Lung (tissue), 11 donors: ENCODE measurements at regions not wholly inside any gene's neighbourhood (a gene's known extent, or its start where the extent isn't known, plus 50 kb on each side); places are given as distances from the start of the nearest gene placed in this dataset.

ENCODE experiments used
- ATAC-seq: fragments of 200-7000 bp; cut with Tn5 transposase; one replicate; pipeline ENCODE4 v1.9.1; 2020; ENCODE audit warnings: moderate number of reproducible peaks; ENCODE audit not compliant: insufficient read depth, low FRiP score
- DNase-seq, 3 donors: peaks; one replicate each; pipeline ENCODE4 v3.0.0-alpha.2; 2013 to 2017
- H3K27ac ChIP-seq, 2 donors: one replicate each; pipeline ENCODE4 v1.5.1; 2013; ENCODE audit warnings: mild to moderate bottlenecking in 2 of 2, moderate library complexity in 2 of 2, control low read depth in 1 of 2, inconsistent platforms in 1 of 2, low read depth in 1 of 2, low read length in 1 of 2
- H3K27me3 ChIP-seq, 3 donors: one replicate each; pipeline ENCODE4 v1.5.1; 2013; ENCODE audit warnings: low read length in 2 of 3; ENCODE audit not compliant: control insufficient read depth in 3 of 3, insufficient read depth in 3 of 3
- H3K36me3 ChIP-seq, 4 donors: one replicate each; pipeline ENCODE4 v1.5.1; 2013; ENCODE audit warnings: low read length in 4 of 4, mild to moderate bottlenecking in 1 of 4, moderate library complexity in 1 of 4; ENCODE audit not compliant: control insufficient read depth in 4 of 4, insufficient read depth in 4 of 4
- H3K4me1 ChIP-seq, 5 donors: one replicate each; pipeline ENCODE4 v1.5.1; 2013; ENCODE audit warnings: low read length in 5 of 5, mild to moderate bottlenecking in 2 of 5, moderate library complexity in 1 of 5; ENCODE audit not compliant: control insufficient read depth in 5 of 5, insufficient read depth in 5 of 5
- H3K4me3 ChIP-seq: one replicate; pipeline ENCODE4 v1.5.1; 2013; ENCODE audit warnings: mild to moderate bottlenecking, control low read depth, moderate library complexity
- H3K9ac ChIP-seq, 2 donors: one replicate each; pipeline ENCODE4 v1.5.1; 2013; ENCODE audit warnings: low read length in 2 of 2, control low read depth in 1 of 2; ENCODE audit not compliant: insufficient read depth in 1 of 2
- H3K9me3 ChIP-seq, 4 donors: one replicate each; pipeline ENCODE4 v1.5.1; 2013; ENCODE audit warnings: low read length in 3 of 4, mild to moderate bottlenecking in 1 of 4, moderate library complexity in 1 of 4; ENCODE audit not compliant: control insufficient read depth in 4 of 4, insufficient read depth in 3 of 4
- WGBS, 2 donors: extraction: QIAGEN DNeasy Blood & Tissue Kit; methylation state at CpG; one replicate each; pipeline ENCODE4 v1.1.7; 2013; 5-methylcytosine and 5-hydroxymethylcytosine counted together
- TF ChIP-seq, protein P1 (sequence below): IDR thresholded peaks from 2 replicates; pipeline ENCODE4 v1.5.1; 2012; ENCODE audit warnings: mild to moderate bottlenecking; ENCODE audit errors: control extremely low read depth, extremely low read depth
- donor health status: control.
- donor health status: control.
- donor health status: Bipolar disorder and iron deficiency.
- donor health status: healthy.
- donor health status: DM: yes; HTN: yes; CAD: no.

DNA sequence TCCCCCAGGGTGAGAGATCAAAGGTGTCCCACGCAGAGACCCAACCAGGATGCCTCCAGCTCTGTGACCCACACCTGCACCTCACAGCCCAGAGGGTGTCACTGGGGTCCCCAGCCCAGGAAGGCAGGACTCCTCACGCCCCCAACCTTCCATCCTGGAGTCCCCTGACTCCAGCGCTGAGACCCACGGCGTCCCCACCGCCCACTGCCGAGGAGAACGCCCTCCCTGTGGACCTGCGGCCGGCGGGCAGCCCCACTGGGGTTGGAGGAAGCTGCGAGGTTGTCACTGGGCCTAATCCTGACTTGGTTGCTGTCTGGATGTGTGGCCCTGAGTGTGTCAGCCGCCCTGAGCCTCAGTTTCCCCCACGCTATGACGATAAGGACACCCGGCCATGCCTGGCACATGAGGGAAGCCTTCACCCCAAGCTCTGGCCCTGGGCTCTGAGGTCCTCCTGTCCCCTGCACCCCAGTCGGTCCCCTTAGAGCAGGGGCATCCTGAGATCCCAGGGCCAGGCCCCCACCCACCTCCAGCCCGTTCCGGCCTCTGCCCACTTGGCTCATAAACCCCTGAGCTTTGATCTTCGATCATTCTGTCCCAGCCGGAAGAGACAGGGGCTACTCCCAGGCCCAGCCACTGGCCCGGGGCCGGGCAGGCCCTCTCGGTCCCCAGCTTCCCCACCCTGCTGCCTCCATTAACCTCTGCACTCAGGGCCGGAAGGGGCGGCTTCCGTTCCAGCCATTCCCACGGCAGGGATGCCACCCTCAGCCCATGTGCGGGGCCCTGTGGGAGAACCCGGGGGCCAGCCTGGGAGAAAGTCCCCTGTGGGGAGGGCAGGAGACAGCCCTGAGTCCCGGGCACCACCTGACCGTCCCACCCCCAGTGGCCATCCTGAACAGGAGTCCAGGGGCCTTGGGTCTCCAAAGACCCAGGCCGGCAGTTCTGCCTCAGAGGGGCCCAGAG, 113.2 kb downstream of the MICALL2 start:
- no peaks in the 10 kb centered on the region for H3K9me3 ChIP-seq
- no peaks in the 10 kb centered on the region for H3K4me1 ChIP-seq
- no peak overlapping the region for H3K4me3 ChIP-seq
- TF ChIP-seq, protein P1, sequence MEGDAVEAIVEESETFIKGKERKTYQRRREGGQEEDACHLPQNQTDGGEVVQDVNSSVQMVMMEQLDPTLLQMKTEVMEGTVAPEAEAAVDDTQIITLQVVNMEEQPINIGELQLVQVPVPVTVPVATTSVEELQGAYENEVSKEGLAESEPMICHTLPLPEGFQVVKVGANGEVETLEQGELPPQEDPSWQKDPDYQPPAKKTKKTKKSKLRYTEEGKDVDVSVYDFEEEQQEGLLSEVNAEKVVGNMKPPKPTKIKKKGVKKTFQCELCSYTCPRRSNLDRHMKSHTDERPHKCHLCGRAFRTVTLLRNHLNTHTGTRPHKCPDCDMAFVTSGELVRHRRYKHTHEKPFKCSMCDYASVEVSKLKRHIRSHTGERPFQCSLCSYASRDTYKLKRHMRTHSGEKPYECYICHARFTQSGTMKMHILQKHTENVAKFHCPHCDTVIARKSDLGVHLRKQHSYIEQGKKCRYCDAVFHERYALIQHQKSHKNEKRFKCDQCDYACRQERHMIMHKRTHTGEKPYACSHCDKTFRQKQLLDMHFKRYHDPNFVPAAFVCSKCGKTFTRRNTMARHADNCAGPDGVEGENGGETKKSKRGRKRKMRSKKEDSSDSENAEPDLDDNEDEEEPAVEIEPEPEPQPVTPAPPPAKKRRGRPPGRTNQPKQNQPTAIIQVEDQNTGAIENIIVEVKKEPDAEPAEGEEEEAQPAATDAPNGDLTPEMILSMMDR = no peak
- H3K36me3 ChIP-seq = no peaks in the 10 kb centered on the region
- WGBS, 2 donors = 75 to 80% methylated on average over 32 to 33 of the region's 33 CpGs
- no peak overlapping the region for H3K27ac ChIP-seq
- H3K27me3 ChIP-seq = peaks cover 0 to 9% (median 0%) of the 10 kb centered on the region in 3 donors
- ATAC-seq (no peak), DNase-seq (no peak)
- H3K9ac ChIP-seq = no peak overlapping the region

DNA sequence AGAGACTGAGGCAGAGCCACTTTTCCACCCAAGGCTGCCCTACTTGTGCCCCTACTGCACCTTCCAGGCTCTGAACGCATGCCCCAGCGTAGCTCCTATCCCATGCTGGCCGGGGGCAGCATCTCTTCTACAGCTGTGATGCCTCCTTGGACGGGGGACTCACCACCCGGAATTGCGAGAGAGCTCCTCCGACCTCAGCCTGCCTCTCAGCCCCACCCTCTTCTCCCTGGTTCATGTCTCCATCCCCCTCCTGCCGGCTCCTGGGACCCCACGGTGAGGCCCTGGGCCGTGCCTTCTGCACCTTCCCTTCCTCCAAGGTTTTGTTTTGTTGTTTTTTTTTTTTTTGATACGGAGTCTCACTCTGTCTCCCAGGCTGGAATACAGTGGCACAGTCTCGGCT, 112.4 kb downstream of the MICALL2 start:
- Histone ChIP-seq H3K9me3 (no peaks in the 10 kb centered on the region), H3K27ac (no peak overlapping the region), H3K4me1 (no peaks in the 10 kb centered on the region), H3K9ac (no peak overlapping the region), H3K36me3 (no peaks in the 10 kb centered on the region), H3K4me3 (no peak overlapping the region), H3K27me3 (peaks cover 0 to 4% (median 0%) of the 10 kb centered on the region in 3 donors)
- ATAC-seq (no peak), DNase-seq (no peak)
- WGBS, 2 donors = 77 to 86% methylated on average over 12 of the region's 12 CpGs
- TF ChIP-seq, protein P1 = no peak

- TF ChIP-seq, protein P1 = no peak
- Histone ChIP-seq H3K36me3 (no peaks in the 10 kb centered on the region), H3K4me3 (no peak overlapping the region), H3K4me1 (no peaks in the 10 kb centered on the region), H3K9ac (no peak overlapping the region), H3K9me3 (no peaks in the 10 kb centered on the region), H3K27ac (no peak overlapping the region), H3K27me3 (peaks cover 0 to 12% (median 0%) of the 10 kb centered on the region in 3 donors)
- no peak for DNase-seq
- no peak for ATAC-seq
- 58 to 63% methylated on average over 26 to 28 of the region's 28 CpGs for WGBS, 2 donors
These were observed 111.0 kb downstream of the MICALL2 start for GRCh38 chr7:1348096-1348822.
